ENCODE measurements at regions not wholly inside any gene's neighbourhood (a gene's known extent, or its start where the extent isn't known, plus 50 kb on each side); places are given as distances from the start of the nearest gene placed in this dataset.
"Not testable (repeated sequence)": the region's sequence is repeated elsewhere in the genome, so short reads cannot be mapped to it uniquely, and the experiment has no call there.

- in situ Hi-C loops (cut with MboI; ENCODE audit: low sequenced_read_pairs): no loop called here
Observed at GRCh38 chr17:33955461-33955860, 299.6 kb upstream of the CCL2 start.

GRCh38 chr17:33959098-33959497 is 296.0 kb upstream of the CCL2 start:
- in situ Hi-C loops (cut with MboI; ENCODE audit: low sequenced_read_pairs): not testable (repeated sequence)

DNA sequence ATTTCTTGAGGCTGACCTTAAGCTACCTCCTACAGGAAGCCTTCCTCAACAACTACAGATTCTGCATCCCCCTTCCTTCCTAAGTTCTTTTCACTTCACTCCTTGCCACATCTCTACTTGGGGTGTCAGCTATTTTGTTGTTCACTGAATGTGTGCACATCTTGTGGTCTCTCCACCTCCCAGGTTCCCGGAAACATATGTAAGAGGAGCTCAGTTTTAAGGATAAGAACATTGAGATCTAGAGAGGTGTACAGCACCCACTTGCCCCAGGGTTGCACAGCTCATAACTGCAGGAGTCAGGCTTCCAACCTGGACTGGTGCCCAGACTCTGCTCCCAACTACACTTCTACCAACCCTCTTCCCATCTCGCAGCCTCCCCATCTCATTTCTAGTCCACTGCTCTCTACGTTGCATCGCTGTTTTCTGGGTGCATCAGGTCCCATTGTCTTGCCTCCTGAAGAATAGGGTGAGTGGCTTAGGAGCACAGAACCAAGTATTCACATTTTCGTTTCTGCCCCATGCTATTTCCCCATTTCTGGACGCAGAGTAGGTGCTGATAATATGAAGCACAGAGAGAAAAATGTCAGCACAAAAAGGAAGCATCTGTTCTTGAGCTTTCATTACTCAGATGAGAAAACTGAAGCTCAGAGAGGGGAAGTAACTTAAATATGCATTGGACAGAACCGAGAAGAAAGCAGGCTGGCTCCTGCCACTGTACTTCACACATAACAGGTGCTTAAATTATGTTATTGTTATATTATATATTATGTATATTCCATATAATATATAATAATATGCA is 292.0 kb upstream of the CCL2 start:
- in situ Hi-C loops (cut with MboI; ENCODE audit: low sequenced_read_pairs): no loop called here

- in situ Hi-C loops (cut with MboI; ENCODE audit: low sequenced_read_pairs): no loop called here
Observed at GRCh38 chr17:33964344-33964979, 290.6 kb upstream of the CCL2 start.

DNA sequence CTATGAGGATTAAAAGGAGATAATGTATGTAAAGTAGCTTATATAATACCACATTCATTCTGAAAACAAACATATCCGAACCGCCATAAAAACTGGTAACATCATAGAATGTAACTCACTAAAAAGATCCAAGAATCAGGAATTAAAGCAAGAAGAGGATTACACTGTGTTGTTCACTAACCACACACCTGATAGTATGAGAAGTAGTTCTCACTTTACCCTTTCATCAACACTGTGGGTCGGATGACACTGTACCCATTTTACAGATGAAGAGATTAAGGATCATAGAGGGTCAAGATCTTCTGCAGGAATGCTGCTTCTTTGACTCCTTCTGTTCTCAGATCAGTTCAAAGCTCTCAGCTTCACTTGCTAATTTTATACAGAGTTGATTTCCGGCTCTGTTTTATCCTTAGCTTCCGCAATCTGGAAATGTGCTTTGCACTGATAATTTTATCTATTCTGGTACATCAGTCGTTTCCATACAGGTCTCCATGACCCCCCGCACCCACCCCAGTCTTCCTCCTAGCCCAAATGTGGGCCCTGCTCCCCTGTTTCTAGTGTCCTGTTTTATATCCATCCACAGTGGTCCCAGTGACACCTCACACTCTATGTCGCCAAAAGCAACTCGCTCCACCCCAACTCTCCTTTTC is 288.6 kb upstream of the CCL2 start:
- in situ Hi-C loops (cut with MboI; ENCODE audit: low sequenced_read_pairs): no loop called here

DNA sequence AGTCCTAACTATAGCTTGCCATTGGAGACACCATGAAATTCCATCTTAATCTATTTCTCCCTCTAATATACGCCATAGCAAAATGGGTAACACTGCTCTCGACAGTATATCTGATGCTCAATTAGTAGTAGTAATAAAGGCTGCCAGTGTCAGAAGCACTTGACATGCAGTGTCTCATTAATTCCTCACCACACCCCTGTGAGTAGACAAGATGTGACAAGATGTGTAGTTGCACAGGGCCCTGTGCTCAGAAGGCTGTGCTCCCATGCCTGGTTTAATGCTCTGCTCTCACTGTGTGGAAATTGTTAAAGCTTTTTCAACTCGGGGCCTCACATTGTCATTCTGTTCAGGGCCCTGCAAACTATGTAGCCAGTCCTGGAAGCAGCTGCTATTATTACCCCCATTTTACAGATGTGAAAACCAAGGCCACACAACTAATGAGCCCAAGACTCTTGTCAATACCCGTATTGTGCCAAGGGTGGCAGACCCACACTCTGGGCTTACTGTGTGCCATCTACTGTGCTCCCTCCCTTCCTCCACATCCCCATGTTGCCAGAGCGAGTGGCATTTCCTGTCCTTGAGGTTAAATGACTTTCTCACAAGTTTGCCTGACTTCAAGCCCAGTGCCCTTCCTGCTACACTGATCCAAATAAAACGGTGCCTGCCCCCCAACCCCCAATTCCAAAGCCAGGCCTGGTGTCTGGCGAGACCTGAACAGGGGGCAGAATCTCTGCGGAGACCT is 287.3 kb upstream of the CCL2 start:
- in situ Hi-C loops (cut with MboI; ENCODE audit: low sequenced_read_pairs): no loop called here

- in situ Hi-C loops (cut with MboI; ENCODE audit: low sequenced_read_pairs): no loop called here
Observed at GRCh38 chr17:33968350-33969044, 286.6 kb upstream of the CCL2 start.

- in situ Hi-C loops (cut with MboI; ENCODE audit: low sequenced_read_pairs): no loop called here
Observed at GRCh38 chr17:33970279-33970678, 284.8 kb upstream of the CCL2 start.

DNA sequence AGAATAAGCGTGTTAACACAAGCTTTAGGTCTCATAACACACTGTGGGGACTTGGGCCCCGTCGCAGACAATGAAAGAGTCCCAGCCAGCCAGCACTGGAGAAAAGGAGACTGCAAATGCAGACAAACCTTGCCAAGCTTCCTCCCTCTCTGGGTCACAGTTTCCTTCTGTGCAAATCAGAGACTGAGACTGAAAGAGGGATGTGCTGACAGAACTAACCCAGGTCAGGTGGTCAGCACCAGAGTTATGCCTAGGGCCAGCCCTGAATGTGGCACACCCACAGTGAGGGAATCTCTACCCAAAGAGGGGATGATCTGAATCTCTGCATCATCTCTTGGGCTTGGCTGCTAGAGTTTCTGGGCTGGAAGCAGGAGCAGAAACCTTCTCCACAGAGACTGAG is 282.3 kb upstream of the CCL2 start:
- in situ Hi-C loops (cut with MboI; ENCODE audit: low sequenced_read_pairs): no loop called here

- in situ Hi-C loops (cut with MboI; ENCODE audit: low sequenced_read_pairs): no loop called here
Observed at GRCh38 chr17:33973491-33973890, 281.6 kb upstream of the CCL2 start.

DNA sequence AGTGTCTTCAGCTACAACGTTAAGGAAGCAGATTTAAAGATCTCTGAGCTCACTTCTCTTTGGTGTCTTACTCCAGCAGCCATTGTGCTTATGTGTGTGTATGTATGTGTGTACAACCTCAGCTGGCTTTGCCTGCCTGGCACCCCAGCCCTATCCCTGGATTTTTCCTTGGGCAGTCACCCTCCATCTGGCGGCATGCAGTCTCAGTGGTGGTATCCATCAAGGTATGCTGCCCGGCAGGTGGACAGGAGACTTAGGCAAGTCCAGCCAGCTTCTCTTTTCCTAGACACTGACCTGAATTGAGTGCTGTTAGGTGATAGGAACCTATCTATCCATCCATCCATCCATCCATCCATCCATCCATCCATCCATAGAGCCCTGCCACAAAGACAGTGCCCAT is 280.8 kb upstream of the CCL2 start:
- in situ Hi-C loops (cut with MboI; ENCODE audit: low sequenced_read_pairs): no loop called here

GRCh38 chr17:33976831-33977230 is 278.3 kb upstream of the CCL2 start:
- in situ Hi-C loops (cut with MboI; ENCODE audit: low sequenced_read_pairs): no loop called here

DNA sequence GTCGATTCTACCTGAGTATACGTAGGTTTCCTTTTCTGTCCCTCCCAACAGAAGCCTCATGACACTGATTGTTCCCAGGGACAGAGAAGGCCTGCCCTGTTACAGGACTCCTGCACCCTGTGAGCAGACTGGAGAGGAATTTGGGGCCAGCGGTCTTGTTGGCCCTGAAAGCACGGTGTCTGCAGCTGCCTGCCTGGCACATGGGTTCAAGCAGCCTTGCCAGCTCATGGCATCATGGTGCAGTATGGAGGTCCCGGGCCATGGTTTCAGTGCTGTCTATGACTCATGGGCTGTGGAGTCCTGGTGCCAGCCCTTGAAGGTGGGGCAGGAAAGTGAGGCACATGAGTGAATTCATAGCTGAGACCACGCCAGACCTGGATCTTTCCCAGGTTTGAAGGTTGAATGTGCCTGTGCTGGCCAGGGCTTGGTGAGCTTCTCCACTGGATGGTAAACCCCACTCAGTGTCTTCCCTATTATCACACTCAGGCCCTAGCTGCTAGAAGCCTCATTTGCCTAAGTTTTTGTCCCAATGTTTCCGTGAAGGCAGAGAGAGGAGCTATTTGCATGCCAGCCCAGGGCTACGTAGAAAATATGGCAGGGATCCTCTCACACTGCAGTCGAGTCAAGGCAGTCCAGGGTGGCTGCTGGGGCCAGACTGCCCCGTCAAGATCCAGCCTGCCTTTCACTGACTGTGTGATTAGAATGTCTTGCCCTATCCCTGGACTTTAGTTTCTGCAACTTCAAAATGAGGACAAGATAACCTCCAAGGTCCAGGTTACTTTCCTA is 277.2 kb upstream of the CCL2 start:
- in situ Hi-C loops (cut with MboI; ENCODE audit: low sequenced_read_pairs): no loop called here

- in situ Hi-C loops (cut with MboI; ENCODE audit: low sequenced_read_pairs): no loop called here
Observed at GRCh38 chr17:33978889-33979288, 276.2 kb upstream of the CCL2 start.

DNA sequence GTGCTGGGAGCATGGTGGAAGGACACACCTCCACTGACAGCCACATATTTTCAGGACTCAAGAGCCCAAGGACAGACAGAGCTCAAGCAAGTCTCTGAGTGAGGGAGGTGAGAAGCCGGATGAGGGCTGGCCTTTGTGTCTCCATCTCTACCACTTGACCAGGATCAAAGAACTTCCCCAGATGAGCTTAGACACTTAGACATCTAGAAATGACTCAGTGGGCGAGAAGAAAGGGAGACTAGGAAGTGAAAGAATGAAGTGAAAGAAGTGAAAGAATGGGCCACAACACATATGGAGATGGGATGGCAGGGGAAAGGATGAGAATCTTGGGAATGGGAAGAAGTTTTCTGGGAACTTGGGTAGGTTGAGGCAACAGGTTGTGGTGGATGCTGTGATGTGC is 274.9 kb upstream of the CCL2 start:
- in situ Hi-C loops (cut with MboI; ENCODE audit: low sequenced_read_pairs): no loop called here

DNA sequence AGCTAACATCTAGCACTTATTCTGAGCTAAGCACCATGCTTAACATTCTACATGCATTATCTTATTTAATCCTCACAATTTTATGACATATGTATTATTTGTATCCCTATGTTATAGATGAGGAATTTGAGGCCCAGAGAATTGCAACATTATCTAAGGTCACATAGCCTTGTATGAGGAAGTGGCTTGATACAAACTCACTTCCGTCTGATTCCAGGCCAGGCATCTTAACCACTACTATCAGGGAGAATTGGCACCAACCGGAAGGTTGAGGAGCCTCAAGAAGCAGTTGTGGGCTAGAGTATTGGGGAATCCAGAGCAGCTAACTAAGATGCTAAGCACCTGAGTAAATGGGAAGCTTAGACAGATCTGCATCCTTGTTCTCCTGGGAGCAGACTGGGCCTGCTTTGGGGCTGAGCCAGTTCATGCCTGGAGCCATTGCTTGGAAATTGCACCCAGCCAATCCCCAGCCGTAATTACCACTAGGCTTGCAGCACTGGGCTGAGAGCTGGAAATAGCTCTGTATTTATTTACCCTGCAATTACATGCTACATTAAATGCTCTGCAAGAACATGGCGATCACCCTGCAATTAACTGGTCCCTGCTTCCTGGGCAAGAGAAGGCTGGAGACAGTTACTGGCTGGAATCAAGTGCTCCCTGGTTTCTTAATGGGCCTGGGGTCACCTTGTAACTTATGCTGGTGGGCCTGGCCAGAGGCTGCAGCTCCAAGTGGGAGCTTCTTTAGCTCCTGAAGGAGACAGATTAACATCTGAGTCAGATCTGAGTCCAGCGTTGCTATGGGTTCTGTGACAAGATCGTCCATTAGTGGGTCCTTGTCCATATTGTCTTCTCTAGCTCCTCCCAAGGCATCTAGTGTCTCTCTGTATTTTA is 273.1 kb upstream of the CCL2 start:
- in situ Hi-C loops (cut with MboI; ENCODE audit: low sequenced_read_pairs): no loop called here

DNA sequence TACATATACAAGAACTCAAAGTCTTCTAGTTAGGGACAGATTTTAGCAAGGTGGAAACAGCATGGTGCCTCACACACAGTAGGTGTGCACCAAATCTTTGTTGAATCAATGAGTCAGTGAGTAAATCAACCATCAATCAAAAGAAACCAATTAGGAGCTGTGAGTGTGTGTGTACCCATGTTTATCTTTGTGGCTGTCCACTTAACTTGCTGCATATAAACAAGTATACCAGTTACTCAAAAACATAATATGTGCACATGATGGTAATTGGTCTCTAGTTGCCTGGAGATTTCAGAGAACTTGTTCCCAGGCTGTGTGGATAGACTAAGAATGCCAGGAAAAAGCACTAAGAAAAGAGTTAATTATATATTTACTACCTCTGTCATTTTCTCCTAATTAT is 272.2 kb upstream of the CCL2 start:
- in situ Hi-C loops (cut with MboI; ENCODE audit: low sequenced_read_pairs): no loop called here

DNA sequence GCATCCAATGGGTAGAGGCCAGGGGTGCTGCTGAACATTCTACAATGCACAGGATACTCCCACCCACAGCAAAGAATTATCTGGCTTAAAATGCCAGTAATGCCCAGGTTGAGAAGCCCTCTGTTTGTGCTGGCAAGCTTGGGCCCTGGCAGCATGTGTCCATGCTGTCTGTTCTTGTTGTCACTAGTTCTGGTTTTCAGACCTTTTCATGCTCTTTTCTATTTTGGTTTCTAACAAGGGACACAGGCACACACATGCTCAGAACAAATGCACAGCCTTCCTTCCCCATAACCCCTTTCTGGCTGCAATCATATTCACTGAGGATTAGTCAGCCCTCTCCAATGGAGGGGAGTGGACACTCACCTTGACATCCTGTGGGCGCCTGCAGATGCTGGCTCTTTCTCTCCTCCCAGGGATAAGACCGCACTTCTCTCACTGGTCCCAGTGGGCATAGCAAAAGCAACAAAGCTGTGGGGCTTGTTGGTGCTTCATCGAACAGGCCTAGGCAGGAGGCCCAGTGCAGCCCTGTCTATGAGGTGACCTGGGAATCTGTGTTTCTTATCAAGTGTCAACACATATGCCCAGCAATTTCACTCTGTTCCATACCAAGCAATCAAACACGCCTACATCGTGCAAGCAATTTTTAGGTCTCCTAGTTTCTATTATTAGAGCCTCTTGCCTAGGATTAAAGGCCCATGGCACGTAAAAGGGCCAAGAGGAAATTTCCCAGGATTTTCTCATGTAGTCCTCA is 271.1 kb upstream of the CCL2 start:
- in situ Hi-C loops (cut with MboI; ENCODE audit: low sequenced_read_pairs): no loop called here

Data from HL-60/S4 (cell line).